ENCODE measurements at regions not wholly inside any gene's neighbourhood (a gene's known extent, or its start where the extent isn't known, plus 50 kb on each side); places are given as distances from the start of the nearest gene placed in this dataset.

DNA sequence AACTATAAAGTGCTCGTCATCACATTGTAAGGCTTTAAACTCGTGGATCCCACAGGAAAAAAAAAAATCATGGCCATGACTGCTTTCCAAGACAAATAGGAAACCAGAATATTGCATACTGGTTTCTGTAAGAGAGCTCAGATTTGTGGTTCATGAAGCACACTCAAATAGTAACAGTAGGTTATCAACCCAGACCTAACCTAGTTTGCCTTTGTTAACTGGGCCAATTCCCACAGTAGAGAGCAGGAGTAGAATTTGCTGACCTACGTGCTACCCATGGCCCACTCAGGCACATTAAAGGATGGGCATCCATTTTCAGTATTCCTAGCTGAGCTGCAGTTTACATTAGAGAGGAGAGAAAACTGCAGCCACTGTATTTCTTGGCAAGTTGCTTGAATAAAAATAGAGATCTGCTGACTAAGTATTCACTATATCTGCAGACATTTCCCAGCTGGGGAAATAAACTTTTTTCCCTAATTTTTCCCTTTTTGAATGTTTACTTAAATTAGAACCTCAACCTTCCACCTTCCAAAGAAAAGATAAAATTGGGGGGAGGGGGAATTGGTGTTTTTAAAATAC is 218.5 kb downstream of the SPANXN3 start:
- TF ChIP-seq, protein P1, sequence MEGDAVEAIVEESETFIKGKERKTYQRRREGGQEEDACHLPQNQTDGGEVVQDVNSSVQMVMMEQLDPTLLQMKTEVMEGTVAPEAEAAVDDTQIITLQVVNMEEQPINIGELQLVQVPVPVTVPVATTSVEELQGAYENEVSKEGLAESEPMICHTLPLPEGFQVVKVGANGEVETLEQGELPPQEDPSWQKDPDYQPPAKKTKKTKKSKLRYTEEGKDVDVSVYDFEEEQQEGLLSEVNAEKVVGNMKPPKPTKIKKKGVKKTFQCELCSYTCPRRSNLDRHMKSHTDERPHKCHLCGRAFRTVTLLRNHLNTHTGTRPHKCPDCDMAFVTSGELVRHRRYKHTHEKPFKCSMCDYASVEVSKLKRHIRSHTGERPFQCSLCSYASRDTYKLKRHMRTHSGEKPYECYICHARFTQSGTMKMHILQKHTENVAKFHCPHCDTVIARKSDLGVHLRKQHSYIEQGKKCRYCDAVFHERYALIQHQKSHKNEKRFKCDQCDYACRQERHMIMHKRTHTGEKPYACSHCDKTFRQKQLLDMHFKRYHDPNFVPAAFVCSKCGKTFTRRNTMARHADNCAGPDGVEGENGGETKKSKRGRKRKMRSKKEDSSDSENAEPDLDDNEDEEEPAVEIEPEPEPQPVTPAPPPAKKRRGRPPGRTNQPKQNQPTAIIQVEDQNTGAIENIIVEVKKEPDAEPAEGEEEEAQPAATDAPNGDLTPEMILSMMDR (conservative IDR thresholded peaks at IDR 0.05; ENCODE audit: low read length) = no peak
- no peak for TF ChIP-seq EZH2phosphoT487 (IDR thresholded peaks at IDR 0.05; ENCODE audit: borderline replicate concordance, low read depth, low read length)

Measured in OCI-LY7 (cell line).